Retina (tissue), 1 donor: ENCODE measurements at regions not wholly inside any gene's neighbourhood (a gene's known extent, or its start where the extent isn't known, plus 50 kb on each side); places are given as distances from the start of the nearest gene placed in this dataset.
"Not testable (repeated sequence)": the region's sequence is repeated elsewhere in the genome, so short reads cannot be mapped to it uniquely, and the experiment has no call there.

Source experiments
- DNase-seq: peaks from one replicate; pipeline ENCODE4 v3.0.0-alpha.2; 2016

DNA sequence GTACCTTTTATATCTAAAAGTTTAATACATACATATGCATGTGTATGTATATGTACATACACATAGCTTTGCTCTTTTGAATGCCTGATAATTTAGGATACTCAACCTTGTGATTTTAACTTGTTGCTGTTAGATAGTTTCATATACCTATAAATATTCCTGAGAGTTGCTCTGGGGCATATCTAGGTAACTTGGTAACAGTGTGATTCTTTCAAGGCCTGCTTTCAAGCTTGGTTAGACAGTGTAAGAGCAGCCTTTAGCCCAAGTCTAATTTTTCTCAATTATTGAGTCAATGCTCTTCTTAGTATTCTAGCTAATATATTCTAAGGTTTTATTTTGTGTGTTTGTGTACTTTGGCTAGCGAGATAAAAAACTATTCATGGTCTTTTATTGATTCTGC, 762.1 kb upstream of the MIR17HG start:
- DNase-seq: no peak

DNA sequence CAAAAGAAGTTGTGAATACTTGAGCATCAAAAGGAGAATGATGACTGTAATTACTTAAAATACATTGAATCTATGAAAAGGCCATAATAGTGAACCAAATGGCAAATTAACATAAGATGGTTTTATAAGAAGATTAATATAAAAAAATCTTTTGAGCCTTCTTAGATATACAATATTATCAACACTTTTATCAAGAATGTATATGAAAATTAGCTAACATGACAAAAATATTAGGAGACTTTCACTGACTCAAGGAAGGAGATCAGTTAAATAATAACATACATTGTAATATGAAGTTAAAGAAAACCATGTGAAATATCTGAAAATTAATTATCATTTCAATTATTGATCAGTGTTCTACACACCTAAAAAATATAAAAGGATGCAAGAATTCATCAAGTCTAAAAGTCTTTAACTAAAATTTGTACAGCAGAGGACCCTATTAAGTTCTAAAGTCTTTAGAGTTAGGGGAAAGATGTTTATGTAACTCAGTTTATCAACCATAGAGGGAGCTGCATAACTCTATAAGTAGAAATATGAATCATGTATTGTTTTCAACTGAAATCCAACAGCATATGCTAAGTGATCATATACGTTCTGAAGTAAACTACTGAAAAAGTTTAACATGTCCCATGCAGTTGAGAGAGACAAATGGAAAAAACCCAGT, 756.1 kb upstream of the MIR17HG start:
- DNase-seq: no peak

DNA sequence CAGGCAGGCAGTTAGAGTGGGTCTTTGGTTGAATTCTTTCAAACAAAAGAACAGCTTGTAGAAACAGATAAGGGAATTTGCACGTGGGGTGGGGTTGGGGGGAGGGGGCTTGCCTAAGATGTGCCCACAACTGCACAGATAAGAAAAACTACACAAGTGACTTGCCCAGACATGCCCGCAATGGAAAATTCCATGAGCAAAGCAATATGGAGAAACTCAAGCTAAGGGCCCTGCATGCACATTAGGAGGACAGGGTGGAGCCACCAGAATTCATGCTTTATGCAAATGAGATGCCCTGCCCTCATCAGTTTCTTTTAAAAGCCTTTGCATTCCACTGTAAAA, 755.6 kb upstream of the MIR17HG start:
- no peak for DNase-seq

DNA sequence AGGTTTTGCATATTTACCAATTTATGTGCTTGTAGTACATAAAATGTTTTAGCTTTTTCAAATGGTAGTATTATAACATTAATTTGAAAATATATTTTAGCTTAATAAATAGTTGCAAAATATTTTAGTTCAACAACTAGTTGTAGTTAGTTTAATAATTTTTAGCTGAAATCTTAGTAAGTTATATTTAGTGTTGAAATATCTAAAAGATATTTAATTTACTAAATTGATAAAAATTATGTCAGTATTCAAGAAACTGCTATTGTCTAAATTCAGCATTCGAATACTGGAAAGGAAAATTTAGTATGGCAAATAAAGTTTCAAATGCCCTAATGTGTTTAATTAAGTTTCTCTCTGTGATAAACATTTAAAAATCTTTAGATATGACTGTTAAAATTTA, 754.5 kb upstream of the MIR17HG start:
- no peak for DNase-seq

DNA sequence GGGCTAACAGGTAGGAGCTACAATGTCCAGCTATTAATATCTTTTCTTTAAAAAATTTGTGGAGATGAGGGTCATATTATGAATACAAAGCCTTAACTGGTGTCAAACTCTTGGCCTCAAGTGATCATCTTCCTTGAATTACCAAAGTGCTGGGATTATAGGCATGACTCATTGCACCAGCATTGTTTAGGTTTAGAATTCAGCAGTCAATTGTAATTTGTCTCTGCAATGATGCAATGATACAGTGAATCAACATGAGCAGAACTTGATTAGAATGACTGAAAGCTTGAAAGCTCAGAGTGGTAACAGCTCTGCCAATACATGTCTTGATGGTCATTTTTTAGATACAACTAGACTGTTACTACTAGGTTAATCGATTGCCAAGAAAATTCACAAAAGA, 752.8 kb upstream of the MIR17HG start:
- DNase-seq: no peak

DNA sequence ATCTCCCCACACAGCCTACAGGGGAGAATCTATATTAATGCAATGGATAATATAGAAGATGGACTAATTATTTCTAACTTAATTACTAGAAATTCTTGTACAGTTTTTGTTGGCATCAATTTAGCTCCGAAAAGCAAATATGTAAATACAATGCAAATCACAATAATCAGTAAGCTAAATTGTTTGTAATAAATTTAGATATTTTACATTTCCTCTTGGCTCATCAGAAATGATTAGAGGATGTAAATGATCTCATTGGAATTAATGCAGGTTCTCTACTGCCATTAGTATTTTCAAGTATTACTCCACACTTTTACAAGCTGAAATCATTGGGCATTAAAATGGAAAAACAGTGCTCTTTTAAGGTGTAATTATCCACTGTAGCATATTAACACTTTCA, 741.8 kb upstream of the MIR17HG start:
- no peak for DNase-seq

DNA sequence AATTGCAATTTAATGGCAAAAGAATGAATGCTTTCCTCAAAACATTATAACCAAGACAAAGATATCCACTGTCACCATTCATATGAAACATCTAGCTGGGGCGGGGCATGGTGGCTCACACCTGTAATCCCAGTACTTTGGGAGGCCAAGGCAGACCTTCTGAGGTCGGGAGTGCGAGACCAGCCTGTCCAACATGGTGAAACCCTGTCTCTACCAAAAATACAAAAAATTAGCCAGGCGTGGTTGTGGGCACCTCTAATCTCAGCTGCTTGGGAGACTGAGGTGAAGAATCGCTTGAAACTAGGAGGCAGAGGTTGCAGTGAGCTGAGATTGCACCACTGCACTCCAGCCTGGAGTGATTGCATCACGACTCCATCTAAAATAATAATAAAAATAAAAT, 740.6 kb upstream of the MIR17HG start:
- not testable (repeated sequence) for DNase-seq

DNA sequence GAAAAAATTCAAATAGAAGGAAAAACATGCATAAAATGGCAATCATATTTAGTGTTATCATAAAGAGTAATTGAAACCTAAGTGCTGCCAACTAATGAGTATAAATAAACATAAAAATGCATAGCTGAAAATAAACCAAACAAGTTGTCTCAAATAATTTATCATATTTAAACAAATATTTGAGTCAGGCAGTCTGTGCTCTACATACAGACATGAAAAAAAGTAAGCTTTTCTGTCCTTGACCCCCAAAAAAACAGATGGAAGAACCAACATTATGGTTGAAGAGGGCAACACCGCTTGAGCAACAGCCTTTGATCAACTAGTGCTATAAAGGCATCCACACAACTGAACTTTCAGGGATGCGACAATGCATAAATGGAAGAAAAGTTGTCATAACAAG, 735.1 kb upstream of the MIR17HG start:
- no peak for DNase-seq

DNA sequence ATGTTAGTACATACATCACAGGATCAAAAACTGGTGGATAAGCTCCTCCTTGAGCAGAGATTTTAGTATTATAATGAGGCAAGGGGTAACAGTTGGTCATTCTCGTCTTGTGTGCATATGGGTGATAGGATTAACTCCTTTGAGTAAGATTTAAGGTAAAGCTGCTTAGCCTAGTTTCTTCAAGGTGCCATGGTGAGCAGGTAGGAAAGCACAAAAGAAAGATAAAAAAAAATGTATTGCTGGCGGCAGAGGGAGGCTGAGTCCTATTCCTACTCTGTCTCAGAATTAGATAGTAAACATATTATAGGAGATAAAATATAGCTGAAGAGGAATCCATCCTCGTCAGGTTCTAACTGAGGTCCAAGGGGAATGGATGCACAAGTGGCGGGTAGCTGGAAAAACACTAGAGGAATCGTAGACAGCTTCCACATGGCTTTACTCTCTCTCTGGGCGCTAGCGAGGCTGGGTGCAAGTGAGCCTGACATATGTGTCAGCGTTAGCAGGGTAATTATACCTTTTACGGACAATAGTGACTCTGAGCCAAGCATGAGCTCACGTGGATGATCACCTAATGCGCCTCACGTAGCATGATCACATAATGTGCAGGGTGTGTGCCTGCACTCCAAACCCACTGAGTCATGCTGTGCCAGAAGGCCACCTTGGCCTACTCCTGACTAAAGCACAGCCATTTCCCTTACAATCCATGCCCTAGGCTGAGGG, 734.3 kb upstream of the MIR17HG start:
- no peak for DNase-seq

DNA sequence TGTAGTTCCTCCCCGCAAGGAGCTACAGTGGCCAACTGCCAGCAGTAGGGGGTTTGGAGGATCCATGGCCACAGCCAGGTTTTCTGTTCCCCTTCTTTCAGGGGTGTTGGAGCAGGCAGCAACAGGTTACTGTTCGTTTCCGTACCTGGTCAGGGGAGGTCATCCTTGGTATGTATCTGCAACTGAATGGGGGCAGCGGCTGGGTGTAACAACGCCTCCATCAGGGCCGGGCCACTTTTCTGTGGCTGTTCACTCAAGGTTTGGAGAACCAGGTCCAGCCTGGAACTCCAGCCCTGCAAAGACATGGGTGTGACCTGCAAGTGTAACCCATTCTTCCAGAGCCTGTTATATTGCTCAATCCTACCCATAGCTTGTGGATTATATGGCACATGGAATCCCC, 732.3 kb upstream of the MIR17HG start:
- DNase-seq: no peak

DNA sequence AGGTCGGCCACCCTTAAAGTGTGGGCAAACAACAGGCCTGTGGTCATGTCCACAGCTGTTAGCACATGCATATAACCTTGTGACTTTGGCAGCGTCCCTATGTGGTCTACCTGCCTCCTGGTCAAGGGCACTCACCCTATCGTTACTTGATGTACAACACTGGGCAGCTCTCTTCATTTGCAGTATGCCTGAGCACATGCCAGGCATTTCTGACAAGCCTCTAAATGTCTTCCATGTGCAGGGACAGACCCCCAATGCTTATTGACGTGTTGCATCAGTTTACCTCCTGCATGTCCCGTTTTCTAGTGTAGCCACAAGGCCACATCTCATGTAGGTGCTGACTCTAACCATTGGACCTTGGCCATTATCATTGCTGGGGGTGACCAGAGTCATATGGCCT, 731.7 kb upstream of the MIR17HG start:
- DNase-seq: no peak

DNA sequence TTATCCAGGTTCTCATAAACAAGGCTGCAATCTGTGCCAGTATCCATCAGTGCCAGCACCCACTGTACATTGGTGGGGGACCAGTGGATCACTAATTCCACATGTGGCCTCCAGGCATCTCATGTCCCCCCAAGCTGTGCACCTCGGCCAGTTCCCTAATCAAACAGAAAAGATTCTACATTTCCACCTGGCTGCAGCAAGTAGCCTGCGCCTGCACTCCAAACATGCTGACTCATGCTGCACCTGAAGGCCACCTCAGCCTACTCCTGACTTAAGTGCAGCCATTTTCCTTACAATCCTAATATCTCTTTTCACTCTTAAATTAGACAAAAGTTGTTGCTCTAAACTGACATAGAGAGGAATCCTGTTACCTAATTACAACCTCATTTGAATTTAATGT, 729.4 kb upstream of the MIR17HG start:
- no peak for DNase-seq

DNA sequence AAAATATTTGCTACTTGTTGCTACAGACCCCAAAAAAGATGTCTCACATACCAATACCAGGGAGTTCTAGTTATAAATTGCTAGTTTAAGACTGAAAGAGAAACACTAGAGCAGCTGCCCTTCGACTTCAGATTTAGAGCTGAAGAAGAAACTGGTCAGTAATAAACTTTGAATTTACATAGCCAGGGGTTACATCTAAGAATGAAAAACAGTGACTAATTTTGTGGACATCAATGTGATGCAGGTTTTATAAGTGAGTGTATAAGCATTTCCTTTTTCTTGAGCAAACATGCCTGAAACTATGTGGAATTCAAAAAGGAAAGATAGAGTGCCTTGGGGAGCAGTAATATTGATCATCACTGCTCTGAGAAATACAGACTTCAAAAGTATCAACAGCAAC, 724.9 kb upstream of the MIR17HG start:
- DNase-seq: no peak

DNA sequence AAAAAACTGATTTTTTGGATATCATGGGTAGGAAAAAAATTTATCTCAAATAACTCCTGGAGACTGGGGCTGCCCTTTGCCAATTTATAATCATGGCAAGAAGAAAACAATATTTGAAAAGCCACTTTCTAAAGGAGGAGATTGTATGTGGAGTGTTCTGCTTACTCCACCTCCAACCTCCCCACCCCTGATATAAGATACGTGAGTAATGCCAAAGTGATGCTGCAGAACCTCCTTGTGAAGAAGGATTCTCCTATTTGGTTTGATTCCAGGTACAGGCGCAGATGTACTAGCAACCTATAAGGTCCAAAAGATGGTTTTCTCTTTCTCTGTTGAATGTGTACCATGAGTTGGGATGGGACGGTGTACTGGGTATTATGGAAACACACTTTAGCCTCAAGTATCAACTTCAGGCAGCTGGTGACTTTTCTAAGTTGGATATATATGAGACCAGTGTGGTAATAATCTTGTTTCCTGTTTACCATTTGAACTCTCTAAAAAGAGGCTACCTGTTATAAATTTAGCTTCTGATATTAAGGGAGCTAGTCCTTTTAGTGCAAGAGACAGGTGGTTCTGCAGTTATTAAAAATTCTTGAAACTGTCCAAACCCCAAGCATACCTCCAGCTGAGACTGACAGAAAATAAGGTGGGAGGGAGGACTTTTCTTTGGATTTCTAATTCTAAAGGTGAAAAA, 724.0 kb upstream of the MIR17HG start:
- no peak for DNase-seq

DNA sequence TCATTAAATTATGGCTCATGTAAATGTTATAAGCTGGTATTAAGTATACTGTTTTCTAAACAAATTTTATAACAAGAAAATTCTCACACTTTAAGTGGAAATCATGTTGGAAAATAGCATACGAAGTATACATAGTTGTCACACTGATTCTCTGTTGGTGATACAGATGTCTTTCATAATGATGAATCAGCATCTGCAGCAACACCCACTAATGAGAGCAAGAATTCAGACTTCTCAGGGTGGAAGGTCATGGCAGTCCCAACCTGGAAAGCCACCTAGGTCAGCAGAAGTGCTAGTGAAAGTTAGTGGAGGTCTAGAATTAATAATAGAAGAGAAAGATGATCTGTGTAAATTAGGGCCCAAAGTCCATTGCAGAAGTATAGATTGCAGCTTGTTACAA, 719.7 kb upstream of the MIR17HG start:
- DNase-seq: no peak

DNA sequence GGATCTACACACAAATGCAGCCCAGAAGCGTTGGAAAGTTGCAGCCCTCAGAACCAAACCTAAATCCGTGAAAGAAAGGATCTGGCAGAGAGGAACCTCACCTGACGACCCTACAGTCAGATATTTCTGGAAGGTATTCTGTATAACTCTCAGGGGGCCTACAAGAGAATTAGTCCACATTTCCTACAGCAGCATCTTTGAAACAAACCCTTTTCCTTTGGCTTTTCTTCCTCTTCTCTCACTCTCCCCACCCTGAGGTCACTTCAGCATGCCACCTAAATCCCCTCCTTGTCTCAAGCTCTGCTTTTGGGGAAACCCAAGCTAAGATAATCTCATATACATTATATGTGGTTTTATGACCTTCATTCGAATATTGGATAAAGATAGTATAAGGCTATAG, 719.0 kb upstream of the MIR17HG start:
- DNase-seq: no peak

DNA sequence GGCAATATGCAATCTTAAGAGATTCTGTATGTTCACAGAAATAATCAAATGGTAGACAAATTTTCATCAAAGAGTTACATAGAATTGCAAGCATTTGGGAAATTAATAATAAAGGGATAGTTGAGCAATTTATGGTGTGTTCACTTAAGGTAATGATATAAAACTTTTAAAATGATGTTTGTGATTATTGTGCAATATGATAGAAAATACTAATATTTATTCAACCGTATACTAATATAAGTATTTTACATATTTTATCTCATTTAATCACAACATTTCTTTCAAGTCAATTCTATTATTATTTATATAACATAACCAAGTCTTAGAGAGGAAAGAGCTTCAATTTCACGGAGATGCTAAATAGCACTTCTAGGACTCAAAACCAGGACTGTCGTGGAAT, 716.8 kb upstream of the MIR17HG start:
- no peak for DNase-seq

DNA sequence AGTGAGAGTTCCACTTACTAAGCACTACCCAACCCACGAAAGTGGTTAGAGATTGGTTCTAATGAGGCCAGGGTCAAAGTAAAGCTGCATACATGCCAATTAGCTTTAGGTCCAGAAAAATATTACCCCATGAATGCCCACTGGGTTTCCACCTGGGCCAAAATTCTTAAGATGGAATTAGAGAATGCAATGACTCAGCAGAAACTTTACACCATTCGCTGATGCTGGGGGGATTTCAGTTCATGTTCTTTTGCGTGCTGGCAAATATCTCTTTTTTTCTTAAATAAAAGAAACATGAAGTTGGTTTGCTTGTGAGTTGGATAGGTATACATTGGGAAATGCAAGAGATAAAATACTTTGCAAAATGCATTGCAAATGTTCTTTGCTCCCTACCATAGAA, 715.3 kb upstream of the MIR17HG start:
- no peak for DNase-seq

DNA sequence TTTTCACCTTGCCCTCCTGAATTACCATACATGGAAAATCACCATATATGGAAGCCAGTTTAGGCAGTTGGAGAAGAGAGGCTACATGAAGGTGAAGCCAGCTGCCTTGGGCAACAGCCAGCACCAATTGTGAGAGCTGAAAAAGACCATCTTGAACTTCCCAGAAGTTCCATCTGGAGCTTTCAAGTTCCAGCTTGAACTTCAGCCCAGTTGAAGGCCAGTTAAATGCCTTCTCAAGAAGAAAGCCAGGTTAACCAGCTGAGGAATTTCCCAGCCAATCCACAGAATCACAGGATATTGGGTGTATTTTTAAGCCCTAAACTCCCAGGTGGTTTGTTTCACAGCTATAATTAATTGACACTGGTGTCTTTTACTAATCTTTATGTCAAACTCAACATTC, 713.6 kb upstream of the MIR17HG start:
- no peak for DNase-seq

DNA sequence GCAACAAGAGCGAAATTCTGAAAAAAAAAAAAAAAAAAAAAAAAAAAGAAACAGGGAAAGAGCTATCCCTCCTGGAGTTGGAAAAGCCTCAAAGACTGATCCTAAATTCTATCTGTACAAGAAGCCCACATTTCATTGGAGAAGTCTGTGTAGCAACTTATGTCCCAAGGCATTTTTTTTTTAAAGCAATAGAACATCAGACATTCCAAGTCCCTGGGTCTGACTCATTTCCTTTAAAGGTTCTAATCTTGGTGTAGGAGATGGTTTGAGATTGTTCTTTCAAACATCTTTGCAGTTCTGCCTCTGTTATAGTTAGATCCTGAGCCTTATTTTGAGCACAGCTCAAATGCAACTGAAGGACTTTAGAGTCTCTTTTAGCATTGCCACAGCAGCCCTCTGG, 706.5 kb upstream of the MIR17HG start:
- DNase-seq: no peak

DNA sequence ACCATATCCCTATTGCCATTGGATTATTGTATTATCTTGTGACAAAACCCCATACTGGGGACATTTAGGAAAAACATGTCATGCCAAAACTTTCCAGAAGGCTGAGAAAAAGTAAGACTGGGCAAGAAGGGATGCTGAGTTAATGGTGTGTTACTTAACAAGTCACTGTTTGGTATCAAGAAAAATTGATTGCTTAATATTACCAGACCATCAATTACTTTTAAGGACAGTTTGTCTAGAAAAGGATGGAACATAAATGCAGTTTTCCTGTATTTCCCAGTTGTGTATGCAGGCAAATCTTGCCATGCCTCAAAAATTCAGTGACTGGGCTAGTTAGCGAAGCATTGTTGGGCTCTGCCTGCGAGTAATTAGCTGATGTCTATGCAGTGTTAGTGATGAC, 705.6 kb upstream of the MIR17HG start:
- DNase-seq: no peak

DNA sequence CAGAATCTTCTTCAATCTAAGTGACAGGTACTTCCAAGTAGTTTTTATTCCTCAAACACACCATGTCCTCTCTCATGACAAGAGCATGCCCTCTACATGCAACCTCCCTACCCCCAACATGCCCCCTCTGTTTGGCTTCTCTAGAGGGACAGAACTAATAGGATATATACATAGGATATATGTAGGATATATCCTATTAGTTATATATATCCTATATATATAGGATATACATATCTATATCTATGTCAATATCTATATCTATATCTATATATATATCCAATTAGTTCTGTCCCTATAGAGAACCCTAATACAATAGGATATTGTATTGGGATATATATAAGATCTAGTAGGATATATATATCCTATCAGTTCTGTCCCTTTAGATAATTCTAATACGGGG, 701.9 kb upstream of the MIR17HG start:
- DNase-seq: no peak

DNA sequence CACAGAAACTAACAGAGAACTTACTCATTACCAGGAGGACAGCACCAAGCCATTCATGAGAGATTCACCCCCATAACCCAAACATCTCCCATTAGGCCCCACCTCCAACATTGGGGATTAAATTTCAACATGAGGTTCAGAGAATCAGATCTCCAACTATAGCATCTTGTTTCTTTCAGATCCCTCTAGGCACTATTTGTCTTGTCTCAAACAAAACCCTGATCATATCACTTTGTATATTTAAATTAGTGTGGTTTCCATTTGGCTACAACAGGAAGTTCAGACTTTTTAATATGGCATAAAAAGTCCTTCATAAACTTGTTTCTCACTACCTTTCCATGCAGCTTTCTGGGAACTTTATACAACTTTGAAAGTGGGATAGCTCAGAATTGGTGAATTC, 699.0 kb upstream of the MIR17HG start:
- DNase-seq: no peak

DNA sequence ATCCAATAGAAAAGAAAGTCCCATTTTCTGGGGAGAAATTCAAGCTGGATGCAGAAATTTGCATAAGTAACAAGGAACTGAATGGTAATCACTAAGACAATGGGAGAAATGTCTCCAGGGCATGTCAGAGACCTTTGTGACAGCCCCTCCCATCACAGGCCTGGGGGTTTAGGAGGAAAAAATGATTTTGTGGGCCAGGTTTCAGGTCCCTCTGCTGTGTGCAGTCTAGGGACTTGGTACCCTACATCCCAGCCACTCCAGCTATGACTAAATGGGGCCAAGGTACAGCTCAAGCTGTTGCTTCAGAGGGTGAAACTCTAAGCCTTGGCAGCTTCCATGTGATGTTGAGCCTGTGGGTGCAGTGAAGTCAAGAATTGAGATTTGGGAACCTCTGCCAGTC, 695.5 kb upstream of the MIR17HG start:
- no peak for DNase-seq

DNA sequence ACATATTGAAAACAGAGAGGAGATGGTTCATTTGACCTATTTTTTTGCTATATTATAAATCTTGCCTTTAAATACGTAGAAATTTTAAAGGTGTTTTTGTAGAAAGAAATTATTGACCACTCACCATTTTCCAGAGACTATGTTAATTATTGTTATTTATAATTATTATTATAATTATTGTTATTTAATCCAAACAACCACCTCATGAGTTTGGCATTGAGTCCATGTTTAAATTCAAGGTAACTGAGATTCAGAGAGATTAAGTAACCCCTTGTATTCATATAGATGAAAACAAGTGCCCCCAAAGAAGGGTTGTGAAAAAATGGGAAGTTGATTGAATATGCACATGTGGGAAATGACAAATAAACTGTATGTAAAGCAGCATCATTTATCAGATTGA, 692.5 kb upstream of the MIR17HG start:
- DNase-seq: no peak
